GM18502 (cell line): ENCODE measurements at regions not wholly inside any gene's neighbourhood (a gene's known extent, or its start where the extent isn't known, plus 50 kb on each side); places are given as distances from the start of the nearest gene placed in this dataset.

ENCODE experiments used
- ATAC-seq: cut with Tn5 transposase; IDR thresholded peaks from one replicate; pipeline ENCODE4 v1.9.1; 2021; ENCODE audit warnings: mild to moderate bottlenecking; ENCODE audit not compliant: unreplicated experiment, poor library complexity

GRCh38 chr4:3830774-3831528, 64.8 kb downstream of the ADRA2C start:
- no peak for ATAC-seq

DNA sequence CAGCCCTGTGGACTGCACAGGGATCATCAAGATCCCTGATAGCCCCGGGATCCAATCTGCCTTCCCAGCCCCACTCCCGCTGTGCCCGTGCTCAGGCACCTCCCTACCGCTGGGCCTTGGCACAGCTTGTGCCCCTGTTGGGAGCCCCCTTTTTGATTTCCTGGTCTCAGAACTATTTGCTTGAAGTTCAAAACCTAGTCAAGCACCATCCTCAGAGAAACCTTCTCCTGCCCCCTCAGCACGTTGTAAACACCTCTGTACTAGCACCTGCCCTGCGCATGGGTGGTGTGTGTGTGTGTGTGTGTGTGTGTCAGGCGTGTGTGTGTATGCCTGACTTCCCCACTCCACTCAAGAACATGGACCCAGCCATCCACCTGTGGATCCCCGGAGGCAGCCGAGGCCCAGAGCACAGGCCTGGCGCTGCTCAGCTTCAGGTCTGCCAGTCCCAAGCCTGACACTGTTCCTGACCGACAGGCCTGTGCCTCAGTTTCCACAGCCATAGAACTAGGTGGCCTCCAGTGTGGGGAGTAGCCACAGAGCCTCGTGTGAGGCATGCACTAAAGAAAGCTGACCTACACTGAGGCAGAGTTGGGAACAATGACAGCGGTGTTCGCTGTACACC, 65.5 kb downstream of the ADRA2C start:
- no peak for ATAC-seq

GRCh38 chr4:3832536-3833220, 66.5 kb downstream of the ADRA2C start:
- ATAC-seq: no peak

- no peak for ATAC-seq
Observed at GRCh38 chr4:3833326-3833989, 67.3 kb downstream of the ADRA2C start.

- no peak for ATAC-seq
Observed at GRCh38 chr4:3834186-3834662, 68.0 kb downstream of the ADRA2C start.

DNA sequence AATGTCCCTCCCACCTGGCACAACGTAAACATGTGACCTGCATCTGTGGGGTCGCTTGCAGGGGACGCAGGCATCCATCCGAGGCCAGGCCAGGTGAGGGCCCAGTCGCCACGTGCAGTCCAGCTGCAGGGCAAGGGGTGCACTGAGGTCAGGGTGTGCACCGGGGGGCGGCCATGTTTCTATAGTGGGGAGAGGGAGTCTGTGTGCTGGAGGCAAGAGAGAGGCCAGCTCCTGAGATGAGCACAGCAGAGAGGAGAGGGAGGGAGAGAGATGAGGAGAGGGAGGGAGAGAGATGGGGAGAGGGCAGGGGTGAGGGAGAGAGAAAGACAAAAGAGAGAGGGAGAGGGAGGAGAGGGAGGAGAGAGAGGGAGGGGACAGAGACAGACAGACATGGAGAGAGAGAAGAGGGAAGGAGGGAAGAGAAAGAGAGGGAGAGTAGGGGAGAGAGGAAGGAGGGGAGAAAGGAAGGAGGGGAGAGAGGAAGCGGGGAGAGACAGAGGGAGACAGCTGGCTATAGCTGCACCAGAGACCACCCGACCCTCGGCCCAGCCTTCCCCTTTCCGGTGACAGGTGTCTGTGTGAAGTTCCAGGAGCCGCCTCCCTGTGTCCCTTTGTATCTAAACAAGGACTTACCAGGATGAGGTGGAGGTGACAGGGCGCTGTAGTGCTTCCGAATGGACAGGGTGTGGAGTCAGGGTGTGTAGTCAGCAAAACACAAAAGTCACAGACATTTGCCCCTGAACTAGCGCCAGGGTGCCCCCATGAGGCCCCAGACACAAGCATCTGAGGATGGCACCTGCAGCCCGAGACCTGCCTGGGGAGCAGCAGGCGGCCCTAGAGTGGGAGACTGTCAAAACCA, 68.7 kb downstream of the ADRA2C start:
- ATAC-seq: no peak

DNA sequence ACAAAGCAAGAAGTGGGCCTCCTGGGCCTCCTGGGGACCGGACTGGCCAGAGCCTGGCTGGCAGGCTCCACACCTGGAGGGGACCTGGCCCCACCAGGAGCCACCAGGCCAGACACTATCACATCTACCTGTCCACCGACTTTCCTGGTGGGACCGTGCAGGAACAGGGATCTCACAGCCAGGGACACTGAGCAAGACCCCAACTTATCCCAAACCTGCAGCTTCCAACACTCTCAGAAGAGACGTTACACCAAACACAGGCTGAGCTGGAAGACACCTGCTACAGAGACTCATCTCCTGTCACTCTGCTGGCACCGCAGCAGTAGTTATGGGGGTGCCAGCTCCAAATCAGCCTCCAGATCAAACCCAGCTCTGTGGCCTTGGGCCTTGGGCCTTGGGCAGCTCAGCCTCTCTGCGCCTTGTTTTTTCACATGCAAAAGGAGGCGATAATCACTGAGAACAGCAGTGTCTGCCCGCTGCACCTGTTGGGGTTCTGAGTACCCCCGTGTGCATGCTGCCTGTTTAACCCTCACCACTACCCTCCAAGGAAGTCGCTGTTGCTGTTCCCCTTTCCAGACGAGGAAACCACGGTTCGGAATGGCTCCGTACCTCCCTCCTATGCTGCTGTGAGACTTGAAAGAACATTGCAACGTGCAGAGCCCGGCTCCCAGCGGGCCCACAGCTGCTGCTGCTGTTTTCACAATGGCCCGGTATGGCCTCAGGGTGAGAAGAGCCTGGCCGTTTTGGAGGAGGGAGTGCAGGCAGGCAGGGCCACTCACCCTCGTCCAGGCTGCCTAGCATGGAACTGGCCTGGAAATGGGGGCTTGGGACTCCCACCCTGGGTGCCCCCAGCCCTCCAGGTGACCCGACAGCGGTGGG, 69.6 kb downstream of the ADRA2C start:
- ATAC-seq: no peak

DNA sequence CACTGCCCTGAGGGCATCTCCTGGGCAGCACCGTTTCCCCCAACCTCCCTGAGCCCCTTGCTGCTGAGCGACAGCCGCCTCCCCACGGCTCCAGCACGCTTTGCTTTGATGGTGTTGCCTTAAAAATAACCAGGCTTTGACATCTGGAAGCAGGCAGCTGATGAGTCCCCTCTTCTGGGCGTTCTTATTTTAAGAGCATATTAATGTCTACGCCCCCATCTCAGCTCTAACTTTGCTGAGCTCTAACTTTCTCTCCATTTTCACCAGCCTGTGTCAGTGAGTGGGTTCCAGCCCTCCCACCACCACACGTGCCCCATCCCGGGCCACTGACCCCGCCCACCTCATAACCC, 70.2 kb downstream of the ADRA2C start:
- ATAC-seq: no peak

DNA sequence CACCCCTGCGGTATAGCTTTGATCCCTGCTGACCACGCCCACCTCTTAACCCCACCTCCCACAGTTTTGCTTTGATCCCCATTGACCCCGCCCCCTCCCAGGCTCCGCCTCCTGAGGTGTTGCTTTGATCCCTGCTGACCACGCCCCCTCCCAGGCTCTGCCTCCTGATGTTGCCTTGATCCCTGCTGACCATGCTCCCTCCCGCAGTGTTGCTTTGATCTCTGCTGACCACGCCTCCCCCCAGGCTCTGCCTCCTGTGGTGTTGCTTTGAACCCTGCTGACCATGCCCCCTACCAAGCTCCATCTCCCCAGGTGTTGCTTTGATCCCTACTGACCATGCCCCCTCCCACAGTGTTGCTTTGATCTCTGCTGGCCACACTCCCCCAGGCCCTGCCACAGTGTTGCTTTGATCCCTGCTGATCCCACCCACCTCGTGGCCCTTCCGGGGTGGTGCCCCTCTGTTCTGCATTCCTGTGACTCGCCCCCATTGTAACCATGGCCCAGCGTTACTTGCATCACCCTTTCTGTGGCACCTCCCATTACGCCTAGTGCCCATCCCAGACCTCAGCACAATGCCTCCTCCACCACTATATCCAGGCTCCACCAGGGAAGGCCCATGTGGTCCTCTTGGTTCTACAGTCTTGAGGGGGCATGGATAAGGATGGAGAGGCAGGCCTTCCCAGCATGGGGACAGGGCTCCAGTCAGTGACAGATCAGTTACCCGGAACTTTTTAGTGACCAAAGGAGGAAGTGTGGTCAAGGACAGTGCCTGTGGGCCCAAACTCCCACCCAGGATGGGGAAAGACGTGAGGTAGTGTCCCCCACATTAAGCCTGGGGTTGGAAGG, 70.8 kb downstream of the ADRA2C start:
- no peak for ATAC-seq

DNA sequence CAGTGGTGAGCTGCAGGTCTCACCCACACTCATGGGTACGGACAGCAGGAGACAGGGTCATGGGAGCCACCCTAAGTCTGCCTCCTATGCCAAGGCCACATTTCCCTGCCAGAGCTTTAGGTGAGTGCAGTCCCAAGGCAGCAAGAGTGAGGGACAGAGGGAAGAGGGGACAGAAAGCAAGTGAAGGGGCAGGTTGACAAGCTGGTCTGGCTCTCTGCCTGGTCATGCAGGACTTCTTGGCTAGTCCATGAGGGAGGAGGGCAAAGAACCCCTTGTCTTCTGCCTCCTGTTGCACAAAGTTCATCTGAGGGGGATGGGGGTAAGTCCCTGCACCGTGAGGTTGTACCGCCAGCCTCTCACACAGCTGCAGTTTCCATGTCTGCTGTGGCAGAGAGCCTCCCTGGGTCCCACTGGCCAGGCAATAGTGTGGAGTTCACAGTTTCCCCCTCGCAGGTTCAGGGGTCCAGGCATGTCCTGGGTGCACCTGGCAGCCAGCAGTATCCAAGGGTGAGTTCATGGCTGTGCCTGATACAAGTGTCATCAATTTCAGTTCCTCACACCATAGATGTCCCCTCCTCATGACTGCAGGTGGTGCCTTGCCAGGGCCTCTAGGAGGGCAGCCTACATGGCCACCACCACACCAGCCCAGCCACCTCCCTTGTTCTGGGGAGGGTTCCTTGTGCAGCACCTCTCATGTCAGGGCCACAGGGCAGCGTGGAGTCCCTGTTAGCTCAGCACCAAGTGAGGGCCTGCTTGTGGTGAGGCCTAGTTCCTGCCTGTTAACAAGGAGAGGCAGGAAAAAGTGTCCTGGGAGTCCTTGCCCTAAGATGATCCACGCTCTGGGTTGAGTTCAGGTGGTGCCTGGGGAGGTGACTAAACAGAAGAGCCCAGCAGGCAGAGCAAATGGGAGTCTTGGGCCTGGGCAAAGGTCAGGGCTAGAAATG, 72.5 kb downstream of the ADRA2C start:
- ATAC-seq: no peak

DNA sequence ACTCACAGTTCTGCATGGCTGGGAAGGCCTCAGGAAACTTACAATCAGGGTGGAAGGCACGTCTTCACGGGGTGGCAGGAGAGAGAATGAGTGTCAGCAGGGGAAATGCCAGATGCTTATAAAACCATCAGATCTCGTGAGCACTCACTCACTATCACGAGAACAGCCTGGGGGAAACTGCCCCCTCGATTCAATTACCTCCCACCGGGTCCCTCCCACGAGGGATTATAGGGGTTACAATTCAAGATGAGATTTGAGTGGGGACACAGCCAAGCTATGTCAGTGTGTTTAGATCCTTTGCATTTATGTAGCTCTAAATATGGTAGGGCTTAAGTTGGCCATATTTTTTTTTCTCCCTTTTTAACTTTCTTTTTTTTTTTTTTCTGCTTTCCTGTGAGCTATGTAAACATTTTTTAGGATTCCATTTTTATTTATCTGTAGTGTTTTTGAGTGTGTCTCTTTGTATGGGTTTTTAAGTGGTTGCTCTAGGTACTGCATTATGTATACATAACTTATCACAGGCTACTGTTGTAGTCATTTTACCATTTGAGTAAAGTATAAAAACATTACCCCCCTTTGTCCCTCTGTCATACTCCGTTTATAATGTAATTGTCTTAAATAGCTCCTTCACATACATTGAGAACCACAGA, 79.0 kb downstream of the ADRA2C start:
- ATAC-seq: no peak

DNA sequence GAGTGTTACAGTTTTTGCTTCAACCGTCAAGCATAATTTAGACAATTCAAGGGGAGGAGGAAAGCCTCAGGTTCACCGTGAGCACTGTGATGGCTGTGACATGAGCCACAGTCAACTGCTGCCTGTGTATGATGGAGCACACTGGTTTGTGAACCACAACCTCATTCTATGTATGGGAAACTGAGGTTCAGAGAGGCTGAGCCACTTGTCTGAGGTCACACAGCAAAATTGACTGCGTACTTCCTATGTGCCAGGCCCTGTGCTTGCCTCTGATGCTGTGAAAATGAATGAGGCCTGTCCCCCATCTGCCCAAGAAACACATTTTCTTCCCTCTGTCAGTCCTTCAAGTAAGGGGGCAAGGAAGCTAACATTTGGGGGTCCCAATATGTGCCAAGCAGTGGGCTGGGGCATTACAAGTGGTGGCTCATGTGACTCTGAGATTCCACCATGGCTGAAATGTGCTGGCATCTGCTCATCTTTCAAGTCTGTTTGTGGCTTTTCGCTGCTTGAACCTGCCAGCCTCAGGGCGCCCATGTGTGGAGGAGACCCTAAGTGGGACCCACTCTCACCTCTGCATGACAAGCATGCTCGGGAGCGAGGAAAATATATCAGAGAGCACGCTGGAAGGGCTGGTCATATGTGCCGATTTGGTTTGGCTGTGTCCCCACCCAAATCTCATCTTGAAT, 79.7 kb downstream of the ADRA2C start:
- ATAC-seq: no peak

GRCh38 chr4:3847211-3847940, 81.2 kb downstream of the ADRA2C start:
- ATAC-seq: no peak

DNA sequence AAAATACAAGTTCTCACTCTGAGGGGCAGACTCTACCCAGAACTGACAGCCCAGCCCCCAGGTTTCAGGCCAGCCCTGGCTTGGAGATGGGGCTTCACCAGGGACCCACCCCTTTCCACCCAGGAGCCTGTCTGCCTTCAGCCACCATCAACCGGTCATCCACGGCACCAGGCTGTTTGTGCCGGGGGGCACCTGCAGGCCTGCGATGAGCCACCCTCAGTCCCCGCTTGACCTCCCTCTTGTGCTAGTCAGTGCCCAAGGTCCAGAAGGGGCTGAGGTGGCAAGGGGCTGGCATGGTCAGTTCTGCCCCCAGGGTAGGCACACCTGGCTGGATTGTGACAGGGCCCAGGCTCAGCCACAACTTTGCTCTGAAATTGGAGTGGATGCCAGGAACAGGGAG, 82.1 kb downstream of the ADRA2C start:
- ATAC-seq: no peak

- ATAC-seq: no peak
Observed at GRCh38 chr4:3849140-3849539, 83.0 kb downstream of the ADRA2C start.
